GM21737 (cell line): ENCODE measurements at regions not wholly inside any gene's neighbourhood (a gene's known extent, or its start where the extent isn't known, plus 50 kb on each side); places are given as distances from the start of the nearest gene placed in this dataset.

Experiments used
- ATAC-seq: cut with Tn5 transposase; IDR thresholded peaks from one replicate; pipeline ENCODE4 v1.9.1; 2021; ENCODE audit warnings: mild to moderate bottlenecking, moderate library complexity; ENCODE audit not compliant: unreplicated experiment

- no peak for ATAC-seq
These were observed 163.6 kb upstream of the SETBP1 start for GRCh38 chr18:44517136-44517535.

GRCh38 chr18:44518091-44518615 lies 162.5 kb upstream of the SETBP1 start:
- ATAC-seq = no peak

- no peak for ATAC-seq
These were observed 162.0 kb upstream of the SETBP1 start for GRCh38 chr18:44518666-44519065.

GRCh38 chr18:44520981-44521667 lies 159.6 kb upstream of the SETBP1 start:
- ATAC-seq = no peak

GRCh38 chr18:44521668-44522022 lies 159.0 kb upstream of the SETBP1 start:
- no peak for ATAC-seq

- ATAC-seq = no peak
These were observed 153.8 kb upstream of the SETBP1 start for GRCh38 chr18:44526705-44527415.

- ATAC-seq = no peak
These were observed 147.6 kb upstream of the SETBP1 start for GRCh38 chr18:44533071-44533470.

GRCh38 chr18:44536046-44536445 lies 144.6 kb upstream of the SETBP1 start:
- ATAC-seq = no peak

- ATAC-seq = no peak
These were observed 144.1 kb upstream of the SETBP1 start for GRCh38 chr18:44536619-44537018.

- ATAC-seq = no peak
These were observed 143.2 kb upstream of the SETBP1 start for GRCh38 chr18:44537526-44537925.

- ATAC-seq = no peak
These were observed 140.8 kb upstream of the SETBP1 start for GRCh38 chr18:44539926-44540325.

- no peak for ATAC-seq
These were observed 139.5 kb upstream of the SETBP1 start for GRCh38 chr18:44541159-44541558.

GRCh38 chr18:44541781-44542180 lies 138.9 kb upstream of the SETBP1 start:
- ATAC-seq = no peak

- ATAC-seq = no peak
These were observed 137.3 kb upstream of the SETBP1 start for GRCh38 chr18:44543387-44543786.

GRCh38 chr18:44545359-44545985 lies 135.2 kb upstream of the SETBP1 start:
- no peak for ATAC-seq

GRCh38 chr18:44546954-44547353 lies 133.7 kb upstream of the SETBP1 start:
- no peak for ATAC-seq

GRCh38 chr18:44548291-44549221 lies 132.1 kb upstream of the SETBP1 start:
- ATAC-seq = no peak

- no peak for ATAC-seq
These were observed 128.0 kb upstream of the SETBP1 start for GRCh38 chr18:44552706-44553105.

- ATAC-seq = no peak
These were observed 124.4 kb upstream of the SETBP1 start for GRCh38 chr18:44556296-44556695.

- ATAC-seq = no peak
These were observed 123.0 kb upstream of the SETBP1 start for GRCh38 chr18:44557616-44558151.

GRCh38 chr18:44558767-44559166 lies 121.9 kb upstream of the SETBP1 start:
- ATAC-seq = no peak
